HepG2 (cell line): ENCODE measurements at regions not wholly inside any gene's neighbourhood (a gene's known extent, or its start where the extent isn't known, plus 50 kb on each side); places are given as distances from the start of the nearest gene placed in this dataset.

Experiments used
- ARID2 ChIP-seq: sonication (generic); formaldehyde crosslinking; IDR thresholded peaks from 2 replicates; pipeline ENCODE4 v1.8.1; 2022; ENCODE audit warnings: mild to moderate bottlenecking, missing genetic modification reagents, borderline replicate concordance
- BRD4 ChIP-seq: sonication (generic); formaldehyde crosslinking; IDR thresholded peaks from 2 replicates; pipeline ENCODE4 v1.4.0; 2020; ENCODE audit warnings: missing genetic modification reagents
- EHMT2 ChIP-seq: fragments of 200-600 bp; sonication (generic); IDR thresholded peaks from 2 replicates; pipeline ENCODE4 v1.7.0; 2017; ENCODE audit warnings: antibody characterized with exemption, low read depth, low read length, borderline replicate concordance
- FIP1L1 ChIP-seq: fragments of 200-400 bp; formaldehyde crosslinking; IDR thresholded peaks from 2 replicates; pipeline ENCODE4 v1.6.1; 2018; ENCODE audit warnings: low read depth, mild to moderate bottlenecking, low read length, moderate library complexity, borderline replicate concordance; ENCODE audit not compliant: insufficient read depth
- FOSL1 ChIP-seq: sonication (generic); formaldehyde crosslinking; IDR thresholded peaks from 2 replicates; pipeline ENCODE4 v1.9.0; 2021; ENCODE audit warnings: missing genetic modification reagents, borderline replicate concordance
- FOXK2 ChIP-seq: fragments of 450-650 bp; IDR thresholded peaks from 2 replicates; pipeline ENCODE4 v1.6.1; 2016
- MBD4 ChIP-seq: IDR thresholded peaks from 2 replicates; pipeline ENCODE4 v1.6.1; 2012; ENCODE audit warnings: low read length, inconsistent platforms, borderline replicate concordance
- MEF2D ChIP-seq: sonication (generic); formaldehyde crosslinking; IDR thresholded peaks from 2 replicates; pipeline ENCODE4 v1.5.1; 2020; ENCODE audit warnings: mild to moderate bottlenecking, missing genetic modification reagents
- MTA1 ChIP-seq: sonication (generic); formaldehyde crosslinking; IDR thresholded peaks from 2 replicates; pipeline ENCODE4 v1.4.0; 2020; ENCODE audit warnings: missing genetic modification reagents, mild to moderate bottlenecking, borderline replicate concordance
- NFATC3 ChIP-seq: sonication (generic); formaldehyde crosslinking; IDR thresholded peaks from 2 replicates; pipeline ENCODE4 v1.5.1; 2020; ENCODE audit warnings: mild to moderate bottlenecking, missing genetic modification reagents
- NFE2 ChIP-seq: sonication (generic); formaldehyde crosslinking; IDR thresholded peaks from 2 replicates; pipeline ENCODE4 v1.4.0; 2020; ENCODE audit warnings: missing genetic modification reagents
- NR0B2 ChIP-seq: sonication (generic); formaldehyde crosslinking; IDR thresholded peaks from 2 replicates; pipeline ENCODE4 v1.4.0; 2020; ENCODE audit warnings: mild to moderate bottlenecking, missing genetic modification reagents
- ONECUT2 ChIP-seq: sonication (generic); formaldehyde crosslinking; IDR thresholded peaks from 2 replicates; pipeline ENCODE4 v1.4.0; 2020; ENCODE audit warnings: missing genetic modification reagents
- PAX8 ChIP-seq: sonication (generic); formaldehyde crosslinking; IDR thresholded peaks from 2 replicates; pipeline ENCODE4 v1.8.0; 2022; ENCODE audit warnings: mild to moderate bottlenecking, missing genetic modification reagents, borderline replicate concordance
- RFX3 ChIP-seq: IDR thresholded peaks from 2 replicates; pipeline ENCODE4 v1.6.1; 2016; ENCODE audit warnings: missing biosample characterization, missing genetic modification reagents
- TRIM24 ChIP-seq: sonication (generic); formaldehyde crosslinking; IDR thresholded peaks from 2 replicates; pipeline ENCODE4 v1.8.0; 2022; ENCODE audit warnings: mild to moderate bottlenecking, missing genetic modification reagents
- XBP1 ChIP-seq: sonication (generic); formaldehyde crosslinking; IDR thresholded peaks from 2 replicates; pipeline ENCODE4 v1.5.0; 2020; ENCODE audit warnings: missing genetic modification reagents
- ZBTB49 ChIP-seq: sonication (generic); formaldehyde crosslinking; IDR thresholded peaks from 2 replicates; pipeline ENCODE4 v1.4.0; 2020; ENCODE audit warnings: missing genetic modification reagents, borderline replicate concordance
- ZFAT ChIP-seq: sonication (generic); formaldehyde crosslinking; conservative IDR thresholded peaks from 2 replicates; pipeline ENCODE4 v1.8.1; 2023; ENCODE audit warnings: missing genetic modification reagents, inconsistent platforms
- ZFP36L1 ChIP-seq: sonication (generic); formaldehyde crosslinking; IDR thresholded peaks from 2 replicates; pipeline ENCODE4 v1.8.0; 2022; ENCODE audit warnings: mild to moderate bottlenecking, missing genetic modification reagents, moderate library complexity
- ZNF207 ChIP-seq: fragments of 450-650 bp; IDR thresholded peaks from 2 replicates; pipeline ENCODE4 v1.6.1; 2016; ENCODE audit warnings: antibody characterized with exemption, borderline replicate concordance
- ZNF234 ChIP-seq: sonication (generic); formaldehyde crosslinking; conservative IDR thresholded peaks from 2 replicates; pipeline ENCODE4 v1.5.1; 2020; ENCODE audit warnings: mild to moderate bottlenecking, missing genetic modification reagents
- ZNF512B ChIP-seq: sonication (generic); formaldehyde crosslinking; IDR thresholded peaks from 2 replicates; pipeline ENCODE4 v1.5.1; 2020; ENCODE audit warnings: missing genetic modification reagents, mild to moderate bottlenecking, borderline replicate concordance
- ZNF781 ChIP-seq: sonication (generic); formaldehyde crosslinking; IDR thresholded peaks from 2 replicates; pipeline ENCODE4 v1.5.1; 2020; ENCODE audit warnings: borderline replicate concordance, mild to moderate bottlenecking, missing genetic modification reagents; ENCODE audit errors: not compliant biosample characterization
- TF ChIP-seq, protein P1 (sequence below): sonication (generic); formaldehyde crosslinking; IDR thresholded peaks from 2 replicates; pipeline ENCODE4 v1.9.0; 2021; ENCODE audit warnings: missing genetic modification reagents, borderline replicate concordance

- TF ChIP-seq, protein P1, sequence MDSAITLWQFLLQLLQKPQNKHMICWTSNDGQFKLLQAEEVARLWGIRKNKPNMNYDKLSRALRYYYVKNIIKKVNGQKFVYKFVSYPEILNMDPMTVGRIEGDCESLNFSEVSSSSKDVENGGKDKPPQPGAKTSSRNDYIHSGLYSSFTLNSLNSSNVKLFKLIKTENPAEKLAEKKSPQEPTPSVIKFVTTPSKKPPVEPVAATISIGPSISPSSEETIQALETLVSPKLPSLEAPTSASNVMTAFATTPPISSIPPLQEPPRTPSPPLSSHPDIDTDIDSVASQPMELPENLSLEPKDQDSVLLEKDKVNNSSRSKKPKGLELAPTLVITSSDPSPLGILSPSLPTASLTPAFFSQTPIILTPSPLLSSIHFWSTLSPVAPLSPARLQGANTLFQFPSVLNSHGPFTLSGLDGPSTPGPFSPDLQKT (CRISPR knock-in tag) = no peak
- TF ChIP-seq FIP1L1 = no peak
- TF ChIP-seq MTA1 (CRISPR knock-in tag) = no peak; the same call in 1 of the 2 replicates
- TF ChIP-seq BRD4 (CRISPR knock-in tag) = no peak
- no peak for TF ChIP-seq ZNF207
- no peak for TF ChIP-seq FOSL1 (CRISPR knock-in tag)
- no peak for TF ChIP-seq ZNF512B (CRISPR knock-in tag)
- TF ChIP-seq ZBTB49 (CRISPR knock-in tag) = no peak
- no peak for TF ChIP-seq ZFAT (CRISPR knock-in tag)
- peak; percentile 69; the same call in 1 of the 2 replicates for TF ChIP-seq MEF2D
- TF ChIP-seq FOXK2 = peak; percentile 81
- TF ChIP-seq PAX8 (CRISPR knock-in tag) = no peak
- TF ChIP-seq ARID2 (CRISPR knock-in tag) = no peak
- no peak for TF ChIP-seq XBP1
- no peak for TF ChIP-seq RFX3 (CRISPR knock-in tag)
- no peak for TF ChIP-seq ZNF781 (CRISPR knock-in tag)
- TF ChIP-seq NFATC3 = no peak
- no peak for TF ChIP-seq NFE2
- no peak for TF ChIP-seq ZFP36L1
- peak; percentile 82; the same call in 1 of the 2 replicates for TF ChIP-seq EHMT2
- TF ChIP-seq NR0B2 (CRISPR knock-in tag) = no peak
- TF ChIP-seq TRIM24 (CRISPR knock-in tag) = peak; percentile 92
- TF ChIP-seq ZNF234 = no peak
- no peak; the same call in 1 of the 2 replicates for TF ChIP-seq MBD4
- no peak for TF ChIP-seq ONECUT2 (CRISPR knock-in tag)
Measured at GRCh38 chr12:92070864-92071445, 74.7 kb downstream of the BTG1 start (continued).
